ENCODE measurements at regions not wholly inside any gene's neighbourhood (a gene's known extent, or its start where the extent isn't known, plus 50 kb on each side); places are given as distances from the start of the nearest gene placed in this dataset.

DNA sequence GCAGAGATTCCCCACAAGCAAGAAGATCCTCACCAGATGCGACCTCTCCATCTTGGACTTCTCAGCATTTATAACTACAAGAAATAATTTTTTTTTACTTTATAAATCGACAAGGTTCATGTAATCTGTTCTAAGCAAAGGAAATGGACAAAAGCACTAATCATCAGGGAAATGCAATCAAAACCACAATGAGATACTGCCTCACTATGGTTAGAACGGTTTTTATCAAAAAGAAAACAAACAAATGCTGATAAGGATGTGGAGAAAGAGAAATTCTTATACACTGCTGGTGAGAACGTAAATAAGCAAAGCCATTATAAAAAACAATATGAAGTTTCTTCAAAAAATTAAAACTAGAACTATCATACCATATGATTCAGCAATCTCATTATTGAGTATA, 1382.6 kb downstream of the ARAP2 start:
- TF ChIP-seq, protein P1, sequence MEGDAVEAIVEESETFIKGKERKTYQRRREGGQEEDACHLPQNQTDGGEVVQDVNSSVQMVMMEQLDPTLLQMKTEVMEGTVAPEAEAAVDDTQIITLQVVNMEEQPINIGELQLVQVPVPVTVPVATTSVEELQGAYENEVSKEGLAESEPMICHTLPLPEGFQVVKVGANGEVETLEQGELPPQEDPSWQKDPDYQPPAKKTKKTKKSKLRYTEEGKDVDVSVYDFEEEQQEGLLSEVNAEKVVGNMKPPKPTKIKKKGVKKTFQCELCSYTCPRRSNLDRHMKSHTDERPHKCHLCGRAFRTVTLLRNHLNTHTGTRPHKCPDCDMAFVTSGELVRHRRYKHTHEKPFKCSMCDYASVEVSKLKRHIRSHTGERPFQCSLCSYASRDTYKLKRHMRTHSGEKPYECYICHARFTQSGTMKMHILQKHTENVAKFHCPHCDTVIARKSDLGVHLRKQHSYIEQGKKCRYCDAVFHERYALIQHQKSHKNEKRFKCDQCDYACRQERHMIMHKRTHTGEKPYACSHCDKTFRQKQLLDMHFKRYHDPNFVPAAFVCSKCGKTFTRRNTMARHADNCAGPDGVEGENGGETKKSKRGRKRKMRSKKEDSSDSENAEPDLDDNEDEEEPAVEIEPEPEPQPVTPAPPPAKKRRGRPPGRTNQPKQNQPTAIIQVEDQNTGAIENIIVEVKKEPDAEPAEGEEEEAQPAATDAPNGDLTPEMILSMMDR (IDR thresholded peaks at IDR 0.05): no peak
- TF ChIP-seq ZFX (IDR thresholded peaks at IDR 0.05; ENCODE audit: borderline replicate concordance): no peak

Data from 22Rv1 (cell line).